GM12878 (cell line): ENCODE measurements at regions not wholly inside any gene's neighbourhood (a gene's known extent, or its start where the extent isn't known, plus 50 kb on each side); places are given as distances from the start of the nearest gene placed in this dataset.

Experiments used
- ATAC-seq: fragments of 200-7000 bp; cut with Tn5 transposase; 3 replicates; pipeline ENCODE4 v1.9.1; 2020; ENCODE audit warnings: mild to moderate bottlenecking, moderate library complexity
- BruUV-seq: library from RNA; stranded (reverse); fragments of 400-500 nt; replicated peaks from 2 replicates; lab custom pipeline; 2021; lab: Mats Ljungman, UMichigan
- CTCF ChIA-PET: fragments of 300-600 bp; sonication (Branson Sonifier 250); formaldehyde crosslinking; extraction: SDS; loops from one replicate; lab custom pipeline; 2021; ENCODE audit warnings: inconsistent platforms; lab: Yijun Ruan, JAX
- POLR2A ChIA-PET: fragments of 350-600 bp; formaldehyde crosslinking; extraction: SDS; loops from one replicate; lab custom pipeline; 2021; ENCODE audit warnings: inconsistent platforms; lab: Charles Lee
- RAD21 ChIA-PET: fragments of 300-600 bp; sonication (Branson Sonifier 250); formaldehyde crosslinking; loops from one replicate; lab custom pipeline; 2023; ENCODE audit warnings: antibody characterized with exemption; ENCODE audit not compliant: unreplicated experiment; lab: Charles Lee
- SMC1A ChIA-PET: fragments of 300-600 bp; sonication (Branson Sonifier 250); formaldehyde crosslinking; loops from one replicate; lab custom pipeline; 2023; ENCODE audit not compliant: unreplicated experiment, uncharacterized antibody; lab: Charles Lee
- DNase-seq: peaks from one replicate; pipeline ENCODE4 v3.0.0-alpha.2; 2011; ENCODE audit warnings: low read depth, low spot score
- FAIRE-seq: peaks from 3 replicates; lab custom pipeline; 2011; peaks lifted over from hg19 to GRCh38; lab: Jason Lieb, UNC
- H2AFZ ChIP-seq: 2 replicates; pipeline ENCODE4 v1.6.0; 2011; ENCODE audit warnings: low read depth, low read length, control low read depth; ENCODE audit not compliant: control insufficient read depth
- H3K27ac ChIP-seq: 2 replicates; pipeline ENCODE4 v1.5.1; 2011; ENCODE audit warnings: control low read depth; ENCODE audit not compliant: control insufficient read depth, insufficient read depth
- H3K27me3 ChIP-seq, 2 experiments: replicated peaks in 1 of 2; 2 replicates each; pipeline versions ENCODE4 v1.6.0 to v1.6.1; 2011; ENCODE audit warnings: low read length in 1 of 2; ENCODE audit not compliant: control insufficient read depth in 2 of 2, insufficient read depth in 2 of 2
- H3K36me3 ChIP-seq, 2 experiments: 2 replicates each; pipeline ENCODE4 v1.5.1; 2011; ENCODE audit warnings: low read length in 1 of 2; ENCODE audit not compliant: control insufficient read depth in 2 of 2, insufficient read depth in 2 of 2
- H3K4me1 ChIP-seq: 2 replicates; pipeline ENCODE4 v1.6.1; 2011; ENCODE audit warnings: mild to moderate bottlenecking, low read length, moderate library complexity, mixed read lengths; ENCODE audit not compliant: control insufficient read depth, insufficient read depth
- H3K4me2 ChIP-seq: 2 replicates; pipeline ENCODE4 v1.6.0; 2011; ENCODE audit warnings: control low read depth; ENCODE audit not compliant: control insufficient read depth, insufficient read depth
- H3K4me3 ChIP-seq: fragments of 200-600 bp; sonication (generic); 2 replicates; pipeline ENCODE4 v1.5.1; 2016
- H3K79me2 ChIP-seq: 2 replicates; pipeline ENCODE4 v1.6.0; 2011; ENCODE audit warnings: low read length; ENCODE audit not compliant: control insufficient read depth, insufficient read depth
- H3K9ac ChIP-seq: 2 replicates; pipeline ENCODE4 v1.8.0; 2011; ENCODE audit warnings: low read length, control low read depth, mixed read lengths; ENCODE audit not compliant: control insufficient read depth, insufficient read depth
- H3K9me3 ChIP-seq: replicated peaks from 3 replicates; pipeline ENCODE4 v1.5.1; 2011; ENCODE audit warnings: mild to moderate bottlenecking, low read length; ENCODE audit not compliant: control insufficient read depth, insufficient read depth
- H4K20me1 ChIP-seq: 2 replicates; pipeline ENCODE4 v1.6.0; 2011; ENCODE audit not compliant: control insufficient read depth, insufficient read depth
- BHLHE40 ChIP-seq, 2 experiments: fragments of 450-650 bp in 1 of 2; IDR thresholded peaks; 2 replicates each; pipeline ENCODE4 v1.6.1; 2011 to 2017; ENCODE audit warnings: low read depth in 2 of 2, borderline replicate concordance in 1 of 2, improper control_type of control experiment in 1 of 2, low read length in 1 of 2, mild to moderate bottlenecking in 1 of 2
- CBFB ChIP-seq: IDR thresholded peaks from 2 replicates; pipeline ENCODE4 v1.6.1; 2016; ENCODE audit warnings: antibody characterized with exemption, low read depth
- CEBPB ChIP-seq, 2 experiments: fragments of 150-350 bp in 1 of 2; IDR thresholded peaks; 2 replicates each; pipeline ENCODE4 v1.6.1; 2012 to 2014; ENCODE audit warnings: low read depth in 2 of 2, low read length in 2 of 2, borderline replicate concordance in 1 of 2, inconsistent platforms in 1 of 2
- CREM ChIP-seq: IDR thresholded peaks from 2 replicates; pipeline ENCODE4 v1.6.1; 2014; ENCODE audit warnings: antibody characterized with exemption, low read depth
- CTCF ChIP-seq, 3 experiments: IDR thresholded peaks in 2 of 3; conservative IDR thresholded peaks in 1 of 3; 2 replicates each; pipeline ENCODE4 v1.5.1; 2011; ENCODE audit warnings: low read depth in 3 of 3, low read length in 3 of 3, mild to moderate bottlenecking in 3 of 3, control low read depth in 2 of 3, moderate library complexity in 2 of 3, inconsistent platforms in 1 of 3, mixed read lengths in 1 of 3; ENCODE audit not compliant: control insufficient read depth in 2 of 3, insufficient read depth in 1 of 3; ENCODE audit errors: extremely low read depth in 1 of 3
- E2F8 ChIP-seq: fragments of 450-650 bp; IDR thresholded peaks from 2 replicates; pipeline ENCODE4 v1.6.1; 2018; ENCODE audit warnings: mild to moderate bottlenecking, low read depth, moderate library complexity; ENCODE audit not compliant: partially characterized antibody
- HDGF ChIP-seq: fragments of 450-650 bp; IDR thresholded peaks from 2 replicates; pipeline ENCODE4 v1.6.1; 2016; ENCODE audit warnings: antibody characterized with exemption
- IKZF2 ChIP-seq, 2 experiments: fragments of 450-650 bp; IDR thresholded peaks; 2 replicates each; pipeline ENCODE4 v1.6.1; 2017; ENCODE audit warnings: mild to moderate bottlenecking in 2 of 2, moderate library complexity in 2 of 2
- JUNB ChIP-seq: IDR thresholded peaks from 2 replicates; pipeline ENCODE4 v1.6.1; 2016; ENCODE audit warnings: antibody characterized with exemption, mild to moderate bottlenecking
- MXI1 ChIP-seq: fragments of 150-350 bp; IDR thresholded peaks from 2 replicates; pipeline ENCODE4 v1.6.1; 2011; ENCODE audit warnings: low read depth, mild to moderate bottlenecking, inconsistent platforms, low read length, improper control_type of control experiment
- NRF1 ChIP-seq: conservative IDR thresholded peaks from 2 replicates; pipeline ENCODE4 v1.6.1; 2011; ENCODE audit warnings: mild to moderate bottlenecking, low read depth, low read length, improper control_type of control experiment
- RELB ChIP-seq: fragments of 450-650 bp; IDR thresholded peaks from 2 replicates; pipeline ENCODE4 v1.6.1; 2017; ENCODE audit warnings: low read depth, mild to moderate bottlenecking, moderate library complexity
- STAT3 ChIP-seq: IDR thresholded peaks from 2 replicates; pipeline ENCODE4 v1.6.1; 2011; ENCODE audit warnings: low read depth, low read length, improper control_type of control experiment
- SUPT20H ChIP-seq: IDR thresholded peaks from 2 replicates; pipeline ENCODE4 v1.6.1; 2011; ENCODE audit warnings: low read depth, mild to moderate bottlenecking, low read length, moderate library complexity, borderline replicate concordance; ENCODE audit not compliant: control insufficient read depth
- SUZ12 ChIP-seq: fragments of 200-600 bp; sonication (generic); IDR thresholded peaks from one replicate; pipeline ENCODE4 v1.6.1; 2018; ENCODE audit warnings: antibody characterized with exemption, mild to moderate bottlenecking; ENCODE audit not compliant: unreplicated experiment
- TBL1XR1 ChIP-seq: IDR thresholded peaks from 2 replicates; pipeline ENCODE4 v1.6.1; 2012; ENCODE audit warnings: low read depth, low read length, improper control_type of control experiment
- YY1 ChIP-seq: IDR thresholded peaks from 2 replicates; pipeline ENCODE4 v1.6.1; 2011; ENCODE audit warnings: low read depth, mild to moderate bottlenecking, low read length
- ZBED1 ChIP-seq: IDR thresholded peaks from 2 replicates; pipeline ENCODE4 v1.6.1; 2016; ENCODE audit warnings: borderline replicate concordance
- WGBS: methylation state at CpG from one replicate; pipeline ENCODE4 v1.1.6; 2016; ENCODE audit warnings: low lambda C conversion rate; ENCODE audit not compliant: insufficient replicate concordance, insufficient coverage; ENCODE audit errors: missing lambda C conversion rate; 5-methylcytosine and 5-hydroxymethylcytosine counted together
- in situ Hi-C: fragments of 300-500 bp; cut with MboI; formaldehyde crosslinking; loops from 9 replicates; pipeline ENCODE4 v1.14.3; 2018; ENCODE audit warnings: mixed read lengths
- intact Hi-C: fragments of 100-400 bp; cut with micrococcal nuclease; formaldehyde crosslinking; loops from one replicate; pipeline ENCODE4 v1.14.2; 2022; ENCODE audit not compliant: unreplicated experiment

GRCh38 chr13:44790289-44790688 lies 199.0 kb downstream of the NUFIP1 start (continued):
- no peak for TF ChIP-seq SUZ12
- no peak for TF ChIP-seq ZBED1
- TF ChIP-seq E2F8: no peak
- TF ChIP-seq, all 136 proteins: peak for 0

- SMC1A ChIA-PET: interaction anchor here (2.2 kb wide), 1 partner anchor 9 kb away, joined by 5 read pairs; no protein-coding TSS in a partner anchor
- TF ChIP-seq CREM: no peak
- no peak for TF ChIP-seq NRF1
- TF ChIP-seq MXI1: no peak
- no peak for TF ChIP-seq CTCF (IDR thresholded peaks at IDR 0.05 in 2 of 3, conservative IDR thresholded peaks at IDR 0.05 in 1 of 3; ENCODE audit: control insufficient read depth in 2 of 3, extremely low read depth in 1 of 3, insufficient read depth in 1 of 3, low read depth in 3 of 3, low read length in 3 of 3)
- no peak for TF ChIP-seq JUNB
- TF ChIP-seq HDGF: no peak
- TF ChIP-seq YY1: no peak
- no peak for TF ChIP-seq IKZF2 (IDR thresholded peaks at IDR 0.05)
- TF ChIP-seq TBL1XR1: no peak
- no peak for TF ChIP-seq CEBPB (IDR thresholded peaks at IDR 0.05; ENCODE audit: borderline replicate concordance in 1 of 2, low read depth in 2 of 2, low read length in 2 of 2)
- TF ChIP-seq STAT3: no peak
- no peak for TF ChIP-seq BHLHE40 (IDR thresholded peaks at IDR 0.05; ENCODE audit: borderline replicate concordance in 1 of 2, low read depth in 2 of 2, low read length in 1 of 2)
- no peak for TF ChIP-seq SUPT20H
- TF ChIP-seq CBFB: no peak
- no peak for TF ChIP-seq RELB
- TF ChIP-seq, all 136 proteins: peak for 0
- ChIA-PET RAD21 (no interaction called here), POLR2A (no interaction called here), CTCF (no interaction called here)
- Histone ChIP-seq H3K27ac (no peak overlapping the region), H3K27me3 (no peaks in the 10 kb centered on the region), H4K20me1 (no peaks in the 10 kb centered on the region), H3K9me3 (no peaks in the 10 kb centered on the region; the same call in 2 of the 3 replicates), H3K36me3 (no peaks in the 10 kb centered on the region), H3K4me3 (no peak overlapping the region), H3K79me2 (no peaks in the 10 kb centered on the region), H3K4me1 (no peaks in the 10 kb centered on the region), H3K4me2 (no peak overlapping the region), H2AFZ (no peak overlapping the region), H3K9ac (no peak overlapping the region)
- DNase-seq (no peak), FAIRE-seq (no peak), ATAC-seq (no peak)
- in situ Hi-C loops (no loop called here), intact Hi-C loops (no loop called here)
- 63% methylated on average over 5 of the region's 7 CpGs for WGBS
- no TSS peak for BruUV-seq
Measured at GRCh38 chr13:44787617-44788016, 201.7 kb downstream of the NUFIP1 start.
